WTC11 (cell line): ENCODE measurements at regions not wholly inside any gene's neighbourhood (a gene's known extent, or its start where the extent isn't known, plus 50 kb on each side); places are given as distances from the start of the nearest gene placed in this dataset.

ENCODE experiments used
- ATAC-seq: fragments of 200-7000 bp; cut with Tn5 transposase; 2 replicates; pipeline ENCODE4 v1.10.0; 2021; ENCODE audit warnings: mild to moderate bottlenecking, moderate library complexity
- CTCF ChIA-PET: fragments of 300-600 bp; sonication (Branson Sonifier 250); formaldehyde crosslinking; loops from one replicate; lab custom pipeline; 2021; ENCODE audit warnings: antibody characterized with exemption; lab: Charles Lee
- POLR2A ChIA-PET: fragments of 350-600 bp; sonication (Branson Sonifier 250); formaldehyde crosslinking; loops from one replicate; lab custom pipeline; 2021; ENCODE audit warnings: antibody characterized with exemption; lab: Charles Lee
- DNase-seq: peaks from one replicate; pipeline ENCODE4 v3.0.0; 2021; ENCODE audit warnings: low spot score
- H3K27ac Mint-ChIP-seq: 2 replicates; pipeline ENCODE4 v1.8.0; 2021; ENCODE audit warnings: mixed read lengths
- H3K27me3 Mint-ChIP-seq: 2 replicates; pipeline ENCODE4 v1.8.0; 2021; ENCODE audit warnings: low read depth, mild to moderate bottlenecking, moderate library complexity, mixed read lengths
- H3K36me3 Mint-ChIP-seq: 2 replicates; pipeline ENCODE4 v1.8.0; 2021; ENCODE audit warnings: mixed read lengths
- H3K4me1 Mint-ChIP-seq: 2 replicates; pipeline ENCODE4 v1.8.0; 2022; ENCODE audit warnings: mixed read lengths
- H3K4me3 Mint-ChIP-seq: 2 replicates; pipeline ENCODE4 v1.8.0; 2021; ENCODE audit warnings: mild to moderate bottlenecking, moderate library complexity, mixed read lengths
- H3K9me3 Mint-ChIP-seq: 2 replicates; pipeline ENCODE4 v1.8.0; 2021; ENCODE audit warnings: mixed read lengths
- ARID4B ChIP-seq: sonication (generic); formaldehyde crosslinking; IDR thresholded peaks from 2 replicates; pipeline ENCODE4 v1.8.0; 2023; ENCODE audit warnings: missing genetic modification reagents, mild to moderate bottlenecking, borderline replicate concordance
- E2F1 ChIP-seq: sonication (generic); formaldehyde crosslinking; IDR thresholded peaks from 2 replicates; pipeline ENCODE4 v1.8.0; 2022; ENCODE audit warnings: mild to moderate bottlenecking, missing genetic modification reagents
- FOXK1 ChIP-seq: sonication (generic); formaldehyde crosslinking; IDR thresholded peaks from 2 replicates; pipeline ENCODE4 v1.8.0; 2022; ENCODE audit warnings: mild to moderate bottlenecking, moderate library complexity, missing genetic modification reagents
- HMGA2 ChIP-seq: fragments of 250-450 bp; sonication (Bioruptor Pico); IDR thresholded peaks from 2 replicates; pipeline ENCODE4 v1.4.0; 2021; ENCODE audit warnings: mild to moderate bottlenecking, moderate library complexity
- HMGXB4 ChIP-seq: sonication (generic); formaldehyde crosslinking; IDR thresholded peaks from 2 replicates; pipeline ENCODE4 v1.8.1; 2023; ENCODE audit warnings: mild to moderate bottlenecking, moderate library complexity, missing genetic modification reagents
- MXD4 ChIP-seq: fragments of 250-450 bp; sonication (Bioruptor Pico); IDR thresholded peaks from 2 replicates; pipeline ENCODE4 v1.8.0; 2021; ENCODE audit warnings: mild to moderate bottlenecking, moderate library complexity, borderline replicate concordance
- MYBL2 ChIP-seq: sonication (generic); formaldehyde crosslinking; IDR thresholded peaks from 2 replicates; pipeline ENCODE4 v1.8.1; 2023; ENCODE audit warnings: mild to moderate bottlenecking, moderate library complexity, missing genetic modification reagents
- NFE2L1 ChIP-seq: sonication (generic); formaldehyde crosslinking; IDR thresholded peaks from 2 replicates; pipeline ENCODE4 v1.8.1; 2023; ENCODE audit warnings: missing genetic modification reagents
- NR1H2 ChIP-seq: sonication (generic); formaldehyde crosslinking; IDR thresholded peaks from 2 replicates; pipeline ENCODE4 v1.9.0; 2021; ENCODE audit warnings: mild to moderate bottlenecking, moderate library complexity, missing genetic modification reagents
- PRRX2 ChIP-seq: fragments of 250-450 bp; sonication (Bioruptor Pico); IDR thresholded peaks from 2 replicates; pipeline ENCODE4 v1.8.0; 2021; ENCODE audit warnings: mild to moderate bottlenecking
- SMAD3 ChIP-seq: sonication (generic); formaldehyde crosslinking; IDR thresholded peaks from 2 replicates; pipeline ENCODE4 v1.8.0; 2022; ENCODE audit warnings: missing genetic modification reagents, mild to moderate bottlenecking, borderline replicate concordance
- SMAD4 ChIP-seq: sonication (generic); formaldehyde crosslinking; IDR thresholded peaks from 2 replicates; pipeline ENCODE4 v1.8.0; 2022; ENCODE audit warnings: mild to moderate bottlenecking, missing genetic modification reagents
- TCF7 ChIP-seq: sonication (generic); formaldehyde crosslinking; IDR thresholded peaks from 2 replicates; pipeline ENCODE4 v1.8.0; 2022; ENCODE audit warnings: mild to moderate bottlenecking, low read depth, missing genetic modification reagents, moderate library complexity
- ZNF138 ChIP-seq: sonication (generic); formaldehyde crosslinking; conservative IDR thresholded peaks from 2 replicates; pipeline ENCODE4 v1.8.1; 2022; ENCODE audit warnings: mild to moderate bottlenecking, moderate library complexity, missing genetic modification reagents
- ZNF317 ChIP-seq: sonication (generic); formaldehyde crosslinking; IDR thresholded peaks from 2 replicates; pipeline ENCODE4 v1.8.1; 2023; ENCODE audit warnings: low read depth, mild to moderate bottlenecking, moderate library complexity, missing genetic modification reagents, borderline replicate concordance
- ZNF532 ChIP-seq: fragments of 250-450 bp; sonication (Bioruptor Pico); IDR thresholded peaks from 2 replicates; pipeline ENCODE4 v1.9.0; 2021; ENCODE audit warnings: mild to moderate bottlenecking, borderline replicate concordance
- ZNF671 ChIP-seq: fragments of 250-450 bp; sonication (Bioruptor Pico); IDR thresholded peaks from 2 replicates; pipeline ENCODE4 v1.8.0; 2021; ENCODE audit warnings: mild to moderate bottlenecking

- TF ChIP-seq E2F1 = no peak
- no peak for TF ChIP-seq NR1H2 (CRISPR knock-in tag)
- no peak for TF ChIP-seq HMGA2 (CRISPR knock-in tag)
- no peak for TF ChIP-seq ZNF671 (CRISPR knock-in tag)
- TF ChIP-seq FOXK1 (CRISPR knock-in tag) = no peak
- TF ChIP-seq MYBL2 (CRISPR knock-in tag) = no peak
- TF ChIP-seq TCF7 (CRISPR knock-in tag) = no peak
- TF ChIP-seq SMAD3 (CRISPR knock-in tag) = no peak
- TF ChIP-seq MXD4 (CRISPR knock-in tag) = no peak
Observed at GRCh38 chr2:168326572-168326971, 79.2 kb upstream of the STK39 start (continued).

- H3K27ac Mint-ChIP-seq = no peak overlapping the region
- no peak for TF ChIP-seq ARID4B
- TF ChIP-seq HMGXB4 (CRISPR knock-in tag) = no peak
- no peak for TF ChIP-seq SMAD4 (CRISPR knock-in tag)
- no peak for TF ChIP-seq NFE2L1
- no peak for TF ChIP-seq ZNF317 (CRISPR knock-in tag)
- TF ChIP-seq PRRX2 (CRISPR knock-in tag) = no peak
- no peak for TF ChIP-seq ZNF138 (CRISPR knock-in tag)
- no peak for TF ChIP-seq ZNF532 (CRISPR knock-in tag)
- ChIA-PET POLR2A (no interaction called here), CTCF (no interaction called here)
- ATAC-seq (no peak), DNase-seq (no peak)
- H3K4me1 Mint-ChIP-seq = peaks cover 18% of the 10 kb centered on the region
- peaks cover 18% of the 10 kb centered on the region for H3K36me3 Mint-ChIP-seq
- H3K4me3 Mint-ChIP-seq = no peak overlapping the region
- H3K27me3 Mint-ChIP-seq = peaks cover 3% of the 10 kb centered on the region; the same call in 1 of the 2 replicates
- H3K9me3 Mint-ChIP-seq = peaks cover 38% of the 10 kb centered on the region
Observed at GRCh38 chr2:168327328-168327727, 79.9 kb upstream of the STK39 start.
